ENCODE measurements at regions not wholly inside any gene's neighbourhood (a gene's known extent, or its start where the extent isn't known, plus 50 kb on each side); places are given as distances from the start of the nearest gene placed in this dataset.
A peak's percentile ranks its signal among the peaks of the same experiment; 100 is the strongest.

DNA sequence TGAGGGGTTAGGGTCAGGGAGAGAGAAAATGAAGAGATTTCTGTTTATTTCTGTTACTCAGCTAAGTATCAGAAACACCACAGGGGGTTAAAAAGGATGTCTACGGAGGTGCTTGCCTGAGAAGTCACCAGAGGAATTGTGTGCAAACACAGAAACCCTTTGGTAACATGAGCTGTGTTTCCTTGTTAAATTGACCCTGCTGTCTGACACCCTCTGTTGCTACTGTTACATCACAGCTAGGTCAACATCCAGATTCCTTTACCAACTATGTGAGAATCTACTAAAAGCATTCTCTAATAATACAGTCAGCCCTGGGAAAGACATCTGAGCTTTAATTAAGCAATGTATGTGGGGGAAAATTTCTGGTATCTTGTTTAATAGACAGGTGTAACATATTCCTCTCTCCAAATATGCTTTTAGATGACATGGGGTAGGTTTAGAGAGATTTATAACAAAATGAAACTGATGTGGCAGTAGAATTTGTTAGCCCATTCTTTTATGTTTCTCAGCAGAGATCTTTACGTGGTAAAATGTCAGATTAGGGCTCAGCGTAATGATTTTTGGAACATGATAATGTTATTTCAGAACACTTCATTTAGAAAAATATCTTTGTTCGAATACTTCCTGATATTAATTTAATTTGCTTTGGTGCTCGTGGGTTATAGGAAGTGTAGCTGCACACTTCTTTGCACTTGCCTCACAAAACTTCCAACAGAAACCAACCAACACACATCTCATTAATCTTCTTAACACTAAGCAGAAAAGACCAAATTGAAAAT, 168.0 kb upstream of the AHR start:
- peak; percentile 96 for DNase-seq (ENCODE audit: low read depth)

DNA sequence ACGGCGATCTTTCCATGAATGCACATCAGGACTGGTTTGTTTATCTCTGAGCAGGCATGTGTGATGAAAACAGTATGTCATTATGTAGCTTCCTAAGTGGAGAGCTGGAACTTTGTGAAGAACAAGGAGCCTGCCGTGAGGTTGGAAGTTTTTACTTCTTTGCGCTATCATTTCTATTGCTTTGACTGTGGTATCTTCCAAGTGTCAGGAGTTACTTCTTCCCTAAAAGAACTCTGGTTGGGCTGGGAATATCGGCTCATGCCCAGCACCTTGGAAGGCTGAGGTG, 167.4 kb upstream of the AHR start:
- DNase-seq (ENCODE audit: low read depth): peak; percentile 34

- peak; percentile 74 for DNase-seq (ENCODE audit: low read depth)
Measured at GRCh38 chr7:17131983-17132655, 166.3 kb upstream of the AHR start.

GRCh38 chr7:17132726-17133125, 165.7 kb upstream of the AHR start:
- no peak for DNase-seq (ENCODE audit: low read depth)

- DNase-seq (ENCODE audit: low read depth): no peak
Measured at GRCh38 chr7:17133977-17134376, 164.5 kb upstream of the AHR start.

GRCh38 chr7:17134786-17135185, 163.7 kb upstream of the AHR start:
- no peak for DNase-seq (ENCODE audit: low read depth)

GRCh38 chr7:17136126-17136525, 162.3 kb upstream of the AHR start:
- no peak for DNase-seq (ENCODE audit: low read depth)

- no peak for DNase-seq (ENCODE audit: low read depth)
Measured at GRCh38 chr7:17139081-17139480, 159.4 kb upstream of the AHR start.

DNA sequence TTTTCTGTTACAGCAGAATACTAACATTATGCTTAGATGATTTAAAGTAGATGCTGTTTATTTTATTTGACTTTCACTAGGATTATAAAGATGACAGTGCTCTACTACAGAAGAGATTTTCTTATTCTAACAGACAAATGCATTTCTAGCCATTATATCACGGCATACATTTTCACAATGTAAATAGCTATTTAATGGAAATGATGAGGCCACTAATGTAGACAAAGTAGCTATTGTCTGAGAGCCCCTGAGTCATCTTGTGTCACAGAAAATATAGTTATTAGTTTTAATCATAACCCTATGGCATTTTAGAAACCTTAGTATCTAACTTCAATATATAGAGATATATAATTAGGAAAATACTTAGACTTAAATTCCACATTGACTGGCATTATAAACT, 158.0 kb upstream of the AHR start:
- DNase-seq (ENCODE audit: low read depth): no peak

DNA sequence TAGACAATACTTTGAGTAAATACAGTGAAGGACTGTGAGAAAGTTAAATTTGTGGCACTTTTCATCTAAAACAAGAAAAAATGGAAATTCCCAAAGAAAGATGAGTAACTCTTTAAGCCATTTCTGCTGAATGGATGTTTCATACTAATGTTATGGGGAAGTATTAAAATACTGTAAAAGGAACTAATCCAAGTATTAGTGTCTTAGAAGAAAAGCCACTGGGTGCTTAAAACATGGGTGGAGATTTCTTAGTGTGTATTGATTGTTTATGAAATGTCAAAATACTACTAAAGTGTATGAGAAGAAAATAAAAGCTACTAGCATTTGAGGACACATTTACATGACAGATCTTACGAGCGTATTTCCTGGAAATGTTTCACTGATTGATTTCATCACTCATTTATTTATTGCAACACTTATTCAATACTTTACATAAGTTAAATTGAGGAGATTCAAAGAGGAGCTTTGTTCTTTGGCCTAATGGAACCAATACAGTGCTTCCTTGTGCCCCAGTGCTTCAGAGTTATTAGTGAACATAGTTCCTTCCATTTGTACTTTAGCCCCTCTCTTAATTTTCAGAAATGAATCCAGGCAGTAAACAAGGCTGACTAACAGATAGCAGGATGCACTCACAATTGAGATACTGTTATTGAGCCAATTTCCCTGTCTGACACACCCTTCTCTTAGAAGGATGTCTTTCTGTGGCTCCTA, 155.5 kb upstream of the AHR start:
- peak; percentile 20 for DNase-seq (ENCODE audit: low read depth)

GRCh38 chr7:17144322-17144721, 154.1 kb upstream of the AHR start:
- no peak for DNase-seq (ENCODE audit: low read depth)

DNA sequence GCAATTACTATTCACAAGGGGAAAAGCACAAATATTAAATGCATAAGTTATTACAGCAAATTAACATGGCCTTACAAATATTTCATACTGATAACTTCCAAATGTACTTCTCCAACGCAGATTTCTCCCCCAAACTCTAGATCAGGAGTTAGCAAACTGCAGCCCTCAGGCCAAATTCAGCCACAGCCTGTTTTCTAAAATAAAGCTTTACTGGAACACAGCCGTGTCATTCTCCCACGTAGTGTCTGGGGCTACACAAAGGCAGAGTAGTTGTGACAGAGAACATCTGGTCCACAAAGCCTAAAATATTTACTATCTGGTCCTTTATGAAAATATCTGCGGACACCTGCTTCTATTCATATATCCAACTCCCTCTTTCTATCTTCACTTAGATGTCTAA, 151.8 kb upstream of the AHR start:
- DNase-seq (ENCODE audit: low read depth): no peak

- no peak for DNase-seq (ENCODE audit: low read depth)
Measured at GRCh38 chr7:17147409-17147808, 151.0 kb upstream of the AHR start.

- no peak for DNase-seq (ENCODE audit: low read depth)
Measured at GRCh38 chr7:17150018-17150417, 148.4 kb upstream of the AHR start.

DNA sequence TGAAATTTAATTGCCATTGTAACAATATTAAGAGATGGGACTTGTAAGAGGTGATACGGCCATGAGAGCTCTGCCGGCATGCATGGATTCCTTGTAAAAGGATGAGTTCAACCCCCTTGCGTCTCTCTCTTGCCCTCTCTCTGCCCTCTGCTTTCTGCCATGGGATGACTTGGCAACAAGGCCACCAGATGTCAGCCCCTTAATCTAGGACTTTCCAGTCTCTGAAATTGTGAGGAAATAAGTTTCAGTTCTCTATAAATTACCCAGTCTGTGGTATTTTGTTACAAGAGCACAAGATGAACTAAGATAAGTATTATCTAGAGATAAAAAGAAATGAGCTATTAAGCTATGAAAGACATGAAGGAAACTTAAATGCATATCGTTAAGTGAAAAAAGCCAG, 145.7 kb upstream of the AHR start:
- no peak for DNase-seq (ENCODE audit: low read depth)

GRCh38 chr7:17153536-17153935, 144.9 kb upstream of the AHR start:
- DNase-seq (ENCODE audit: low read depth): no peak

- DNase-seq (ENCODE audit: low read depth): no peak
Measured at GRCh38 chr7:17155529-17155928, 142.9 kb upstream of the AHR start.

DNA sequence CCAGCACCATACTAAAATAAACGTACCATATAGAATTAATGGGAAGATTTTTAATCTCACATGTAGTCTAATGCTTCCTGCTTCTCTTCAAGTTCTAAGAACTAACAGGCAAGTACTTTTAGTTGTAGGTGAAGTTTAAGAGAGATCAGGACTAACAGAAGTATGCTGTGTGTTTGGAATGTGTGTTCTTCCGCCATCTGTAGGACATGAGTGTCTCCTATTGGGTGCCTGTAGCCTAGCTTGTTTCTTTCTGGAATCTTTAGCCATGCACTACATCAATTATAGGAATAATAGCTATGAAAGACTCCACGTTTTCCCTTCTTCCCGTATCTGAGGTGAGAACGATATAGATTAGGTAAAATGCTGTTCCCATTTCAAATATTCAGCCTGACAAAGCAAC, 140.2 kb upstream of the AHR start:
- no peak for DNase-seq (ENCODE audit: low read depth)

DNA sequence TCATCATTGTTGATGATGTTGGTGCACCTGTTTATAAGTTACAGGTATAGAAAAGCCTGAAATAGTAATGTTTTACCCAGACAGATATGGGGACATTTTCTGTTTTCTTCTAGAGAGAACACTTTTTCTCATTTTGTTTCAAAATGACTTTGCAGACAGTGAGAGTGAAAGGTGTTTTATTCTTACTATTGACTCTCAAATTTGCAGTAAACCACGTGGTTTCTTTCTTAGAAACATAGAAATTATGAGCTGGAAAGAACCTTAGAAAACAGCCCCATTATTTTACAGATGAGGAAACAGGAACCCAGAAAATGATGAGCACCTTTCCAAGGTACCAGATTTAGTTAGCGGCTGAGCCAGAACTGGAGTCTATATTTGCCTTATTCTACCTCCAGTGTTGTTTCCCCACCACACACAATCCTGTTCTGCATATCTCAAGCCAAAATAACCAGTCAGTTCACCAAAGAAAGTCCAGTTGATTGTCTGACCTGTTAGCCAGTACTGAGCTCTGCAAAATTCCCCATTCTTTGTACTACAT, 138.9 kb upstream of the AHR start:
- no peak for DNase-seq (ENCODE audit: low read depth)

- no peak for DNase-seq (ENCODE audit: low read depth)
Measured at GRCh38 chr7:17166824-17167379, 131.6 kb upstream of the AHR start.

DNA sequence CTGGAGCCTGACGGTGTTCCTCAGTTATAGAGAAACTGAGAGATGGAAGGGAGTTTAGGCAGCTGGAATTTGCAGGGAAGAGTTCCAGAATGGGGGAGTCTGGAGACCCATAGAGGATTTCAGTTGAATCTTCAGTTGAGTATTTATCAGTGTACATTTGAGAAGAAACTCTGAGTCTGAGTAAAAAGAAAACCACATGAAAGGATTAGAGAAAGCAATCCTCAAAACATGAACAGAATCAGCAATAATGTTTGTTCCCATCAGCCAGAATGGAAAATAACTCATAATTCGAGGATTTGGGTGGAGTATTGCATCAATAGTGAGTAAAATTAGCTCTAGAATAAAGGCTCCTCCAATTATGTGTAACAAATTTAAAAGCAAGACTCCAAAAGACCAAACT, 130.0 kb upstream of the AHR start:
- no peak for DNase-seq (ENCODE audit: low read depth)

DNA sequence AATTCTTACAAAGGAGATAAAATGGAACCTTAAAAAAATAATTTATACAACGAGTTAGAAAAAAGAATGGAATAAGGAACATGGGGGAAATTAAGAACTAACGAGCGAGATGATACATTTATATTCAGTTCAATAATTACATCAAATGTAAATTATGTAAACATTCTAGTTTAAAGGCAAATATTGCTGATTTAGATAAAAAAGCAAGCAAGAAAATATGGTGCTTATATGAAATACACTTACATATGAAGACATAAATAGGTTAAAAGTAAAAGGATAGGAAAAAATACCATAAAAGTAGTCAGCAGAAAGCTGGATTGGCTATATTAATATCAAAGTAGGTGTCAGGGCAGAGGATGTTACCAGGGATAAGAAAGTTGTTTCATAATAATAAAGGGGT, 127.0 kb upstream of the AHR start:
- no peak for DNase-seq (ENCODE audit: low read depth)

Measured in renal cortical epithelial cell (primary cell).